ENCODE measurements at regions not wholly inside any gene's neighbourhood (a gene's known extent, or its start where the extent isn't known, plus 50 kb on each side); places are given as distances from the start of the nearest gene placed in this dataset.
"Not testable (repeated sequence)": the region's sequence is repeated elsewhere in the genome, so short reads cannot be mapped to it uniquely, and the experiment has no call there.

- not testable (repeated sequence) for DNase-seq
Measured at GRCh38 chr21:27921421-27921820, 954.5 kb upstream of the ADAMTS5 start.

GRCh38 chr21:27917966-27918365 lies 951.1 kb upstream of the ADAMTS5 start:
- DNase-seq = not testable (repeated sequence)

- DNase-seq = not testable (repeated sequence)
Measured at GRCh38 chr21:27916326-27916725, 949.4 kb upstream of the ADAMTS5 start.

- DNase-seq = not testable (repeated sequence)
Measured at GRCh38 chr21:27912133-27912532, 945.2 kb upstream of the ADAMTS5 start.

GRCh38 chr21:27909487-27909886 lies 942.6 kb upstream of the ADAMTS5 start:
- not testable (repeated sequence) for DNase-seq

- not testable (repeated sequence) for DNase-seq
Measured at GRCh38 chr21:27908816-27909215, 941.9 kb upstream of the ADAMTS5 start.

GRCh38 chr21:27902904-27903303 lies 936.0 kb upstream of the ADAMTS5 start:
- not testable (repeated sequence) for DNase-seq

GRCh38 chr21:27893619-27894018 lies 926.7 kb upstream of the ADAMTS5 start:
- DNase-seq = not testable (repeated sequence)

- not testable (repeated sequence) for DNase-seq
Measured at GRCh38 chr21:27891495-27891894, 924.6 kb upstream of the ADAMTS5 start.

- DNase-seq = not testable (repeated sequence)
Measured at GRCh38 chr21:27887808-27888455, 921.0 kb upstream of the ADAMTS5 start.

- DNase-seq = no peak
Measured at GRCh38 chr21:27885296-27885711, 918.4 kb upstream of the ADAMTS5 start.

- not testable (repeated sequence) for DNase-seq
Measured at GRCh38 chr21:27881331-27881730, 914.4 kb upstream of the ADAMTS5 start.

GRCh38 chr21:27872411-27872810 lies 905.5 kb upstream of the ADAMTS5 start:
- DNase-seq = not testable (repeated sequence)

GRCh38 chr21:27870755-27871154 lies 903.9 kb upstream of the ADAMTS5 start:
- DNase-seq = not testable (repeated sequence)

GRCh38 chr21:27860314-27860955 lies 893.5 kb upstream of the ADAMTS5 start:
- not testable (repeated sequence) for DNase-seq

GRCh38 chr21:27858053-27858825 lies 891.4 kb upstream of the ADAMTS5 start:
- DNase-seq = not testable (repeated sequence)

GRCh38 chr21:27856988-27857387 lies 890.1 kb upstream of the ADAMTS5 start:
- DNase-seq = not testable (repeated sequence)

- no peak for DNase-seq
Measured at GRCh38 chr21:27841084-27841672, 874.3 kb upstream of the ADAMTS5 start.

GRCh38 chr21:27840262-27840661 lies 873.4 kb upstream of the ADAMTS5 start:
- DNase-seq = no peak

- DNase-seq = no peak
Measured at GRCh38 chr21:27839512-27840115, 872.7 kb upstream of the ADAMTS5 start.

- no peak for DNase-seq
Measured at GRCh38 chr21:27838573-27838972, 871.7 kb upstream of the ADAMTS5 start.

GRCh38 chr21:27837936-27838335 lies 871.0 kb upstream of the ADAMTS5 start:
- no peak for DNase-seq

- no peak for DNase-seq
Measured at GRCh38 chr21:27833298-27833697, 866.4 kb upstream of the ADAMTS5 start.

All from stimulated activated CD4-positive, alpha-beta T cell treated with anti-CD3 and anti-CD28 coated beads, Interleukin-4, amount 100 ng/mL, for 24 hours (primary cell).